Glomerular endothelial cell (primary cell): ENCODE measurements at regions not wholly inside any gene's neighbourhood (a gene's known extent, or its start where the extent isn't known, plus 50 kb on each side); places are given as distances from the start of the nearest gene placed in this dataset.

Experiments used
- DNase-seq: peaks from one replicate; pipeline ENCODE4 v3.0.0-alpha.2; 2011; ENCODE audit warnings: low read depth, low spot score; ENCODE audit errors: extremely low read depth

- no peak for DNase-seq
These were observed 240.2 kb upstream of the CSF3R start for GRCh38 chr1:36722871-36723270.

GRCh38 chr1:36721261-36721660 lies 238.5 kb upstream of the CSF3R start:
- no peak for DNase-seq

- no peak for DNase-seq
These were observed 234.7 kb upstream of the CSF3R start for GRCh38 chr1:36717431-36717830.

- no peak for DNase-seq
These were observed 233.1 kb upstream of the CSF3R start for GRCh38 chr1:36715797-36716196.

- no peak for DNase-seq
These were observed 231.6 kb upstream of the CSF3R start for GRCh38 chr1:36714301-36714700.

GRCh38 chr1:36711480-36711879 lies 228.8 kb upstream of the CSF3R start:
- no peak for DNase-seq

GRCh38 chr1:36710951-36711350 lies 228.2 kb upstream of the CSF3R start:
- no peak for DNase-seq

GRCh38 chr1:36709869-36710481 lies 227.3 kb upstream of the CSF3R start:
- no peak for DNase-seq

- DNase-seq: no peak
These were observed 225.9 kb upstream of the CSF3R start for GRCh38 chr1:36708587-36708986.

- no peak for DNase-seq
These were observed 224.5 kb upstream of the CSF3R start for GRCh38 chr1:36707221-36707620.

GRCh38 chr1:36706416-36706815 lies 223.7 kb upstream of the CSF3R start:
- no peak for DNase-seq

GRCh38 chr1:36705629-36706028 lies 222.9 kb upstream of the CSF3R start:
- DNase-seq: no peak

GRCh38 chr1:36703526-36704208 lies 221.0 kb upstream of the CSF3R start:
- DNase-seq: no peak

GRCh38 chr1:36702963-36703362 lies 220.2 kb upstream of the CSF3R start:
- no peak for DNase-seq

GRCh38 chr1:36699113-36699911 lies 216.6 kb upstream of the CSF3R start:
- no peak for DNase-seq

GRCh38 chr1:36697836-36698605 lies 215.3 kb upstream of the CSF3R start:
- DNase-seq: no peak

- no peak for DNase-seq
These were observed 213.7 kb upstream of the CSF3R start for GRCh38 chr1:36696261-36696940.

- no peak for DNase-seq
These were observed 210.9 kb upstream of the CSF3R start for GRCh38 chr1:36693603-36694002.

- DNase-seq: no peak
These were observed 210.4 kb upstream of the CSF3R start for GRCh38 chr1:36693161-36693525.

GRCh38 chr1:36692465-36693160 lies 209.9 kb upstream of the CSF3R start:
- DNase-seq: no peak
